Right ventricle myocardium superior (tissue), 1 donor: ENCODE measurements at regions not wholly inside any gene's neighbourhood (a gene's known extent, or its start where the extent isn't known, plus 50 kb on each side); places are given as distances from the start of the nearest gene placed in this dataset.

ENCODE experiments used
- ATAC-seq: fragments of 200-7000 bp; cut with Tn5 transposase; one replicate; pipeline ENCODE4 v1.9.1; 2020; ENCODE audit warnings: mild to moderate bottlenecking; ENCODE audit not compliant: poor library complexity
- DNase-seq: peaks from one replicate; pipeline ENCODE4 v3.0.0-alpha.2; 2020
- intact Hi-C: fragments of 100-400 bp; cut with DNase I; formaldehyde crosslinking; loops from one replicate; pipeline ENCODE4 v1.11.2; 2022
- donor health status: DM: no; HTN: yes; CAD: no; lungs with severe emphysema.

- no peak for ATAC-seq
- DNase-seq: no peak
- intact Hi-C loops: no loop called here
These were observed 118.3 kb downstream of the KCNF1 start for GRCh38 chr2:11030036-11030435.

DNA sequence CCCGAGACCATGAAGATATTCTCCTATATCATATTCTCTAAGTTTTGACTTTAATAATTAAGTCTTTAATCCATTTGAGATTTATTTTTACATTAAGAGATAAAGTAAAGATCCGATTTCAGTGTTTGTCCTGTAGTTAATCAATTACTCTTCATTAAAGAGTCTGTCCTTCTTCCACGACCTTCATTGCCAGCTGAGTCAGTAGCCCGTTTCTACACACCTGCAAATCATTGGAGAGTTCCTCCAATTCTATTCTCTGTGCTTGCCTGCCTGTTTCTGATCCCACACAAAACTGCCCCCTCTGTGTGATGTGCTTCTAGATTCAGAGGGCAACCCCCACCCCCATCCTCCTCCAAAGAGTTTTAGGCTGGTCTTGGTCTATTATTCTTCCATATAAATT lies 119.2 kb downstream of the KCNF1 start:
- ATAC-seq (no peak), DNase-seq (no peak)
- intact Hi-C loops: no loop called here

DNA sequence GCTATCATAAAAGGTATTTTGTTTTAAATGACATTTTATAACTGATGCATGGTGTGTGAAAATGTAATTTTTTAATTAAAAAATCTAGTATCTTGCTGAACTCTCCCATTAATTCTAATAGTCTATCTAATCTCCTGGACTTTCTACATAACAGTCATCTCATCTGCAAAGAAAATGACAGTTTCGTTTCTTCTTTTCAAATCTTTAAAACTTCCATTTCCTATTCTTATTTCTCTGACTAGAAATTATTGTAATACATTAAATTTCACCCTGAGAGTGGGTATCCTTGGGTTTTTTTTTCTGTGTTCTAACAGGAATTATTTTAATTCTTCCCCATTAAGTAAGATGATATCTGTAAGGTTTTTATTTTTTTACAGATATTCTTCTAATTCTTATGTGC lies 120.1 kb downstream of the KCNF1 start:
- ATAC-seq (no peak), DNase-seq (no peak)
- intact Hi-C loops: no loop called here

DNA sequence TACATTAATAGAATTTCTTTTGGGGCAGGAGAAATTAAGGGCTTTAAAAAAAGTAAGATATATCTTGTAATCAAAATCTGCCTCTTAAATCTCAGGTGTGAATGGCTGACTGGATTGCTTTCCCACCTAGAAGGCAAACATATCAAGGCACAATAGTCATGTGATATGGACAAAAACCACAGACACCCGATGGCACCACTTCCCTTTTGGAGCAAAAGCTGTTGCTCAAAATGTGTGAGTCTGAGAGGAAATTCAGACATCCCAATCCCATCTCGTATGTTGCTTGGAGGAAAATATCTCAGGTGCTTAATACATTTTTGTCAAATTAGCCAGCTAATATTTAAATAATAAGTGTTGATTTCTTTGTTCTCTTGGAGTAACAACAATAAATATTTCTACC lies 120.7 kb downstream of the KCNF1 start:
- ATAC-seq (no peak), DNase-seq (no peak)
- intact Hi-C loops: no loop called here

DNA sequence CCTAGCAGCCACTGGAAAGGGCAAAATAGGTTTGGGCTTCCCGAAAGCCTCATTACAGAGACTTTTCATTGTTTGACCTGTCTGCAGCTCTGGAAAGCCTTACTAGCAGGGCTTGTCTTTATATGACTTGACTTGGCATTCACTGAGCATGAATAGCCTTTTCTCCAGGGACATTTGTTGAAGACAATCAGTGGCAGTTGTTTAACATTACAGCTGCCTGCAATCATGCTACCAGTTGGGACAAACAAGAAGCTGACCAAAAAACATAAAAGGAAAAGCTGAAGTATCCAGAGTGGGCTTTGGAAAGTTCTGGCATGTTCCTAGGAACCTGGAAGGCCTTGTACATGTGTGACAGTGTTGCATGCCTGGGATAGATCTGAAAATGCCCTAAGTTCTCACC lies 121.4 kb downstream of the KCNF1 start:
- intact Hi-C loops: no loop called here
- ATAC-seq (no peak), DNase-seq (no peak)

DNA sequence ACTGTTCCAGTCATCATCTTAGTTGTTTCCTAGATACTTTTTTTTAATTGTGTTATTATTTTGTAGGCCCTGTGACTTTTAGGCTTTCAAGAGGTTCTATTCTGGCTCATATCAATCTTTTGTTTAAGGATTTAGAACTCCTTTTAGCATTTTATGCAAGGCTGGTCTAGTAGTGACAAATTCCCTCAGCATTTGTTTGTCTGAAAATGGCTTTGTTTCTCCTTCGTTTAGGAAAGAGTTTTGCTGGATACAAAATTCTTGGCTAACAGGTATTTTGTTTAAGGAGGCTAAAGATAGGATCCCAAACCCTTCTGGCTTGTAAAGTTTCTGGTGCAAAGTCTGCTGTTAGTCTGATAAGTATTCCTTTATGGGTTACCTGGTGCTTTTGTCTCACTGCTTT lies 116.6 kb upstream of the SLC66A3 start:
- intact Hi-C loops: no loop called here
- no peak for ATAC-seq
- no peak for DNase-seq

GRCh38 chr2:11040992-11041391 lies 114.3 kb upstream of the SLC66A3 start:
- no peak for ATAC-seq
- no peak for DNase-seq
- intact Hi-C loops: no loop called here

DNA sequence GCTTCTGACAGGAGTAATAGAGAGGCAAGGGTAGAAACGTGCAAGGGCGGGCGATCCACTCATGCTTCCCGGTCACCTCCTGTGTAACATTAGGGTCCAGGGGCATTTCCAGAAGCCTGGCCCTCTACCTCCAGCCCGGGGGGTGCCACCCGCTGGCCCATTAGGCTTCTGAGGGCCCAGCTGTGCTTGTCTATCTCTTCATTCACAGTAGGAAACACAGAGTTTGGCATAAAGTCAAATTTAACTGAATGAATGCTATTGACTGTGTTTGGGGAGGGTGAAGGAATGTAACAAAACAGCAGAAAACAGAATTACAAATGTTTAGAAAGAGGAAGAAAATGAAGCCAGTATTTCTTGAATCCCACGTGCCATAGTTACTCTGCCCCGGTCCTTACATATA lies 112.4 kb upstream of the SLC66A3 start:
- DNase-seq (no peak), ATAC-seq (no peak)
- intact Hi-C loops: no loop called here

- intact Hi-C loops: no loop called here
- DNase-seq (no peak), ATAC-seq (no peak)
These were observed 112.0 kb upstream of the SLC66A3 start for GRCh38 chr2:11043245-11043644.

- intact Hi-C loops: no loop called here
- ATAC-seq (no peak), DNase-seq (no peak)
These were observed 111.1 kb upstream of the SLC66A3 start for GRCh38 chr2:11044201-11044600.

DNA sequence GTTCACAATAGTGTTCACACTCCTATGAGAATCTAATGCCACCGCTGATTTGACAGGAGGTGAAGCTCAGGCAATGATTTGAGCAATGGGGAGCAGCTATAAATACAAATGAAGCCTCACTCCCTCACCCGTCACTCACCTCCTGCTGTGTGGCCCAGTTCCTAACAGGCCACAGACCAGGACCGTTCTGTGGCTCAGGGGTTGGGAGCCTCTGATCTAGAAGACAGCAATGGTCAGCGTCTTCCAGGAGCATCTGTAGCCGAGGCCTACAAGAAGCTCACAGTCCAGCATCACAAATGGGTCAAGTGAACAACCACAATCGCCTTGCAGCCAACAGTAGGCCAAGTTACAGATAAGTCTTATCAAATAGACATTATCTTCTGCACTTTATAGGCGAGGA lies 110.0 kb upstream of the SLC66A3 start:
- ATAC-seq: no peak

DNA sequence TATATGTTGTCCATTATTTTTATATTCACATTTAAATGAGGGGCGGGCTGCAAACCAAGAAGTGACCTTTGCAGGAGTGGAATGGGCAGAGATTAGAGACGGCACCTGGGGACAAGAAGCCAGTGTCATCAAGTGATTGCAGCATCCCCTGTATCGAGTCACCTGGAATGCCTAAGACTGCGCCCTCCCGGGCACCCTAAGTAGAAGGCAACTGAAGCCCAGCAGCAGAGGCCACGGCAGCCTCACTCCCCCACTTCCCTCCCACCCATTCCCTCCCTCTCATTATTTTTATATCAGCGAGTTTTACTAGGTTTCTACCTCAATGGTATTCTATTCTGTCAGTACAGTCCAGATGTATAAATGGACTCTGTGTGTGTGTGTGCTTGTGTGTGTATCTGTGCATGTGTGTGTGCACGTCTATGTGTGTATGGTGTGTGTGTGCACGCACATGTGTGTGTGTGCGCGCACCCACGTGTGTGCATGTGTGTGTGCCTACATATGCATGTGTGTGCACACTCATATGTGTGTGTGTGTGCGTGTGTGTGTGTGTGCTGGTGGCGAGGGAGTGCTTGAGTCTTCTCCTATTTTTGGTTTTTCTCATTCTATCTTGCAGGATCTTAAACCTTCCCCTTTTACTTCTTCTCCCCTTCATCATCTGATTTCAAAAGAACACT lies 106.8 kb upstream of the SLC66A3 start:
- intact Hi-C loops: no loop called here
- ATAC-seq (no peak), DNase-seq (no peak)

More for the DNA sequence above, 110.0 kb upstream of the SLC66A3 start:
- intact Hi-C loops: no loop called here
- DNase-seq: no peak

- DNase-seq (no peak), ATAC-seq (no peak)
- intact Hi-C loops: no loop called here
These were observed 104.7 kb upstream of the SLC66A3 start for GRCh38 chr2:11050565-11050964.

GRCh38 chr2:11051280-11051679 lies 104.0 kb upstream of the SLC66A3 start:
- ATAC-seq (no peak), DNase-seq (no peak)
- intact Hi-C loops: no loop called here

DNA sequence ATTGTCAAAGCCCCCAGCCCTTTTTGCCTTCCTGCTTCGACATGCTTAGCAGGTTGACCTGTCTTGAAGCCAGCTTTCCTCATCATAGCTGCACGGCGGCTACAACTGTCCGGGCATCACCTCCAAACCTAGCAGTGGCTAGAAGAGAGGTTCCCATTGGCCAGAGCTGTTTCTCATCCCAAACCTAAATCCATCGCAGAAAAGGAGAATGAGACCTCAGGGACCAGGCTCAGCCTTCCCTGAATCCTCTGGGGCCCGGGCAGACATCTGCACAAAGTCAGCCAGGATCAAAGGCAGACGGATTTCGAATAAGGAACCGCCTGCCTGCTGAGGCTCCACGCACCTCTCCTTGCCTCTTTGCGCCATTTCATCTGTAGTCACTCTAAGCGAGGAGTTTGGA lies 101.7 kb upstream of the SLC66A3 start:
- DNase-seq: no peak
- no peak for ATAC-seq
- intact Hi-C loops: no loop called here

DNA sequence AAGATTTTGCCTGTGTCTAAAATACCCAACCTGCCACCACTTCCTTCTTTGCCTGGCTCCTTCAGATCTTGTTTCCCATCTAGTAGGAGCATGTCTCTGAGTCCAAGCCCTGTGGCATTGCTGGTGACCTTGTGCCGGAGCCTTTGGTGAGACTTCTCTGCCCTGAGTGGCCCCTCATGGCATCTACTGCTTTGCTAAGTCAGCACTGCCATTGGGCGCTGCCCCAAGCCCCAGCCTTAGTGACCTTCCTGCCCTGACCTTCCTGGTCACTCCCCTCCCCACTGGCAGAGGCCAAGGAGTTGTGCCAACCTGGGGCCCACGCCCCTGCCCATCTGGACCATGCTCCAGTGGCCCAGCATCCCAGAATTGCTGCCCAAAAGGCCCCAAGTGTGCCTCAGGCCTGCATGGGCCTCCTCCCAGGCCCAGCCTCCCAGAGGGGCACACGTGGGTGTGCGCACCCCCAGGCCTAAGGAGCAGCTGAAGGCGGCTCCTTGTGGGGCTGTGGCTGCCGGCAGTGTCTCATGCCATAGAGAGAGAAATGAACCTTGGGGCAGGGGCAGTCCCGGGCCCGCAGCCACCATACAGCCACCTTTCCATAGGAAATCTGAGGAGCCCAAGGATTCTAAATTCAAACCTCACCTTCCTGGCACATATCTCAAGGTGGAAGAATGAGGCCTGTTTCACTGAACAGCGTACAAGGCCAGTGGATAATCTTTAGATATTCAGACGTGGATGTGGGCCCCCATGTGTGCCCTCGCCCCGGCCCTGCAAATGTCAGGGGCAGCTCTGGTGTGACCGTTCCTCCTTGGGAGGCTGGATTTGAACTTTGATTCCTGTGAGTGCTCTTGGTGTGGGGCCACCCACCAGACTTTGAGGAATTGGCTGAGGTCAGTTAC lies 100.2 kb upstream of the SLC66A3 start:
- intact Hi-C loops: no loop called here
- DNase-seq: no peak
- no peak for ATAC-seq

GRCh38 chr2:11055679-11056215 lies 99.5 kb upstream of the SLC66A3 start:
- no peak for ATAC-seq
- intact Hi-C loops: no loop called here

DNA sequence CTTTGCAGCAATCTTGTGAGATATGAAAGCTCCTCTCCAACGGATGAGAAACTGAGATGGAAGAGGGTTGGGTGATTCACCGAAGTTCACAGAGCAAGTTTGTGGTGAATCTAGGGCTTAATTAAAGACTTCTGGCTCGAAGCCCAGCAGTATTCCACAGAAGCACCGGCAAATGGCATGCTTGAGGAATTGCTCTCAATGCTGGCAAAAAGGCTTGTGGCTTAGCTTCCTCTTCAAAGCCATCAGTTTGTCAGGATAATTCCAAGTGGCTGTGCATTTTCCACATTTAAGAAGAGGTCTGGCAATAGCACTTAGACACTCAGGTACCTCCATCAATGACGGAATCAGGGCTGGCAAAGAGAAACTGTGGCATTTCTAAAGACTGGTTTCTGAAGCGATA lies 98.7 kb upstream of the SLC66A3 start:
- intact Hi-C loops: no loop called here
- ATAC-seq: no peak
- no peak for DNase-seq

More at GRCh38 chr2:11055679-11056215, 99.5 kb upstream of the SLC66A3 start:
- DNase-seq: no peak

DNA sequence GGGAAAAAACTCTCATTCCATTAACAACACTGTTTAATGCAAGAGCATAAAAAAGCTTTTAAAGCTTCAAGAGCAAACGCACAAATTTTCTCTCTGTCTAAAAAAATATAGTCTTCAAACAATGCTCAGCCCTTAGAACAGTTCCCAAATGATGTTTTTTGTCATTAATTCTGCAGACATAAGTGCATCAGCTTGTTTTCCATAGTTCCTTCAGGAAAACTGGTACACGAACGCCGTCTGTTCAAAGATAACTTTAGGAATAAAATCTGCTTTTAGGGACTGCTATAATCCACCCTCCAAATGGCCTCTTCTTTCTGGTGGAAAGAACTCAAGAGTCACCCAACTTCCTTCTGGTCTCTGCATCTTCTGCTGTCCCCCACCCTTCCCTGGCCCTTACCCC lies 98.2 kb upstream of the SLC66A3 start:
- DNase-seq (no peak), ATAC-seq (no peak)
- intact Hi-C loops: no loop called here

DNA sequence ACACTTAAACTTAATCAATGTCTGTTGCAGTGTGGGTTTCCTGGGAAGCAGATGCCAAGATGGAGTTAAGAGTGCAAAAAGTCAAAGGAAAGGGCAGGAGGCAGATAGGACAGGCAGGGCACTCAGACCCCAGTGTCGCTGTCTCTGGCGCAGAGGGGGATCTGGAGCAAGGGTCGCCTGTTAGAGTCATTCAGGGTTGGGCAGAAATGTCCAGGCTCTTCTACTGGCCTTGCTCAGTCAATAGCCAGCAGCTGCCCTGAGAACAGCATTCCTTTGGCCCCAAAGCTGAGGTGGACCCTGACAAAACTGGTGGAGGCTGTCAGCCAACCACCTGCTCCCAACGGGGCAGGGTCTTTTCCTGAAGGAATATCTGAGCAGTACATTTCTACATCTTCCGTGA lies 97.1 kb upstream of the SLC66A3 start:
- ATAC-seq (no peak), DNase-seq (no peak)
- intact Hi-C loops: no loop called here
